Panc1 (cell line): ENCODE measurements at regions not wholly inside any gene's neighbourhood (a gene's known extent, or its start where the extent isn't known, plus 50 kb on each side); places are given as distances from the start of the nearest gene placed in this dataset.

ENCODE experiments used
- ATAC-seq: fragments of 200-7000 bp; cut with Tn5 transposase; 2 replicates; pipeline ENCODE4 v1.9.1; 2020; ENCODE audit warnings: mild to moderate bottlenecking, moderate library complexity
- BruUV-seq: library from RNA; stranded (reverse); fragments of 400-500 nt; replicated peaks from 2 replicates; lab custom pipeline; 2021; lab: Mats Ljungman, UMichigan
- CTCF ChIA-PET: fragments of 300-600 bp; sonication (Branson Sonifier 250); formaldehyde crosslinking; loops from one replicate; lab custom pipeline; 2022; ENCODE audit warnings: antibody characterized with exemption; lab: Charles Lee
- POLR2A ChIA-PET: fragments of 300-600 bp; sonication (Branson Sonifier 250); formaldehyde crosslinking; loops from one replicate; lab custom pipeline; 2022; ENCODE audit warnings: antibody characterized with exemption; lab: Charles Lee
- DNase-seq: peaks from one replicate; pipeline ENCODE4 v3.0.0-alpha.2; 2010; ENCODE audit warnings: low read depth, low spot score
- H3K27ac ChIP-seq: 2 replicates; pipeline ENCODE4 v1.5.1; 2011; ENCODE audit warnings: mild to moderate bottlenecking, low read length, inconsistent platforms
- H3K27me3 ChIP-seq: fragments of 200-500 bp; sonication (Bioruptor generic); 2 replicates; pipeline ENCODE4 v1.6.0; 2014; ENCODE audit warnings: low read length, inconsistent platforms; ENCODE audit not compliant: control insufficient read depth, insufficient read depth
- H3K36me3 ChIP-seq: fragments of 200-500 bp; sonication (Bioruptor generic); 2 replicates; pipeline ENCODE4 v1.5.1; 2014; ENCODE audit warnings: inconsistent platforms, mild to moderate bottlenecking, low read length, moderate library complexity; ENCODE audit not compliant: control insufficient read depth, insufficient read depth
- H3K4me1 ChIP-seq: 2 replicates; pipeline ENCODE4 v1.5.1; 2011; ENCODE audit warnings: inconsistent platforms, mild to moderate bottlenecking, low read length, moderate library complexity; ENCODE audit not compliant: control insufficient read depth, insufficient read depth
- H3K4me3 ChIP-seq, 2 experiments: 2 replicates each; pipeline ENCODE4 v1.5.1; 2011 to 2012; ENCODE audit warnings: low read depth in 2 of 2, low read length in 2 of 2, mild to moderate bottlenecking in 2 of 2, inconsistent platforms in 1 of 2, moderate library complexity in 1 of 2
- H3K9me3 ChIP-seq: fragments of 200-500 bp; sonication (Bioruptor generic); 2 replicates; pipeline ENCODE4 v1.5.1; 2014; ENCODE audit warnings: low read depth, mild to moderate bottlenecking, inconsistent platforms, low read length, moderate library complexity; ENCODE audit not compliant: control insufficient read depth, insufficient read depth
- CTCF ChIP-seq: fragments of 450-650 bp; IDR thresholded peaks from 2 replicates; pipeline ENCODE4 v1.5.1; 2017; ENCODE audit warnings: mild to moderate bottlenecking
- POLR2AphosphoS5 ChIP-seq: IDR thresholded peaks from 2 replicates; pipeline ENCODE4 v1.6.1; 2012; ENCODE audit warnings: mild to moderate bottlenecking, low read depth, low read length, moderate library complexity
- REST ChIP-seq, 2 experiments: IDR thresholded peaks; 2 replicates each; pipeline ENCODE4 v1.6.1; 2011 to 2012; ENCODE audit warnings: low read depth in 2 of 2, control low read depth in 1 of 2, low read length in 1 of 2, mild to moderate bottlenecking in 1 of 2, moderate library complexity in 1 of 2; ENCODE audit not compliant: insufficient read depth in 1 of 2
- SIN3A ChIP-seq: IDR thresholded peaks from 2 replicates; pipeline ENCODE4 v1.6.1; 2012; ENCODE audit warnings: low read depth, mild to moderate bottlenecking, low read length, moderate library complexity, borderline replicate concordance; ENCODE audit not compliant: insufficient read depth
- TCF7L2 ChIP-seq: IDR thresholded peaks from 2 replicates; pipeline ENCODE4 v1.6.1; 2011; ENCODE audit warnings: mild to moderate bottlenecking, low read depth, low read length, inconsistent platforms
- in situ Hi-C: cut with HindIII; loops from 2 replicates; pipeline ENCODE4 v1.10.0; 2016; ENCODE audit warnings: low sequenced_read_pairs, low pct_unique_long_range_greater_than_20kb
- intact Hi-C: fragments of 100-400 bp; cut with micrococcal nuclease; formaldehyde crosslinking; loops from one replicate; pipeline ENCODE4 v1.10.0; 2022; ENCODE audit not compliant: unreplicated experiment

- TF ChIP-seq CTCF = no peak
- no peak for TF ChIP-seq REST (IDR thresholded peaks at IDR 0.05; ENCODE audit: insufficient read depth in 1 of 2, low read depth in 2 of 2, low read length in 1 of 2)
- TF ChIP-seq SIN3A = no peak
- TF ChIP-seq TCF7L2 = no peak
- TF ChIP-seq POLR2AphosphoS5 = no peak
- Histone ChIP-seq H3K4me3 (no peak overlapping the region), H3K9me3 (no peaks in the 10 kb centered on the region; the same call in 1 of the 2 replicates), H3K36me3 (no peaks in the 10 kb centered on the region), H3K4me1 (no peaks in the 10 kb centered on the region), H3K27ac (no peak overlapping the region), H3K27me3 (no peaks in the 10 kb centered on the region)
- BruUV-seq = no TSS peak
- ATAC-seq (no peak), DNase-seq (no peak)
- ChIA-PET POLR2A (no interaction called here), CTCF (no interaction called here)
- in situ Hi-C loops = no loop called here
- intact Hi-C loops = no loop called here
Measured at GRCh38 chr15:62544446-62544845, 379.4 kb upstream of the C2CD4B start.

GRCh38 chr15:62545467-62546227 lies 380.6 kb upstream of the C2CD4B start:
- in situ Hi-C loops = no loop called here
- Histone ChIP-seq H3K4me3 (no peak overlapping the region), H3K27ac (no peak overlapping the region), H3K36me3 (no peaks in the 10 kb centered on the region), H3K4me1 (no peaks in the 10 kb centered on the region), H3K9me3 (no peaks in the 10 kb centered on the region; the same call in 1 of the 2 replicates), H3K27me3 (no peaks in the 10 kb centered on the region)
- POLR2A ChIA-PET = no interaction called here
- DNase-seq (no peak), ATAC-seq (no peak)
- CTCF ChIA-PET = interaction anchor here (0.6 kb wide), 1 partner anchor 377 kb away, joined by 3 read pairs; no protein-coding TSS in a partner anchor
- no peak for TF ChIP-seq TCF7L2
- TF ChIP-seq POLR2AphosphoS5 = no peak
- TF ChIP-seq REST (IDR thresholded peaks at IDR 0.05; ENCODE audit: insufficient read depth in 1 of 2, low read depth in 2 of 2, low read length in 1 of 2) = no peak
- no peak for TF ChIP-seq CTCF
- no peak for TF ChIP-seq SIN3A
- intact Hi-C loops = no loop called here
- BruUV-seq = no TSS peak
